Pancreas (tissue), 10 donors: ENCODE measurements at regions not wholly inside any gene's neighbourhood (a gene's known extent, or its start where the extent isn't known, plus 50 kb on each side); places are given as distances from the start of the nearest gene placed in this dataset.

Source experiments
- ATAC-seq, 4 donors: fragments of 200-7000 bp; cut with Tn5 transposase; one replicate each; pipeline versions ENCODE4 v1.8.0 to v1.9.1; 2020; ENCODE audit warnings: mild to moderate bottlenecking in 4 of 4, moderate library complexity in 4 of 4
- DNase-seq, 6 donors: peaks; one replicate each; pipeline ENCODE4 v3.0.0-alpha.2; 2020
- FAIRE-seq: peaks from 2 replicates; lab custom pipeline; 2012; peaks lifted over from hg19 to GRCh38; lab: Jason Lieb, UNC
- H3K27ac ChIP-seq, 4 donors: fragments of 200-600 bp; sonication (generic); 1 replicate in 3 of 4; 2 replicates in 1 of 4; pipeline versions ENCODE4 v1.5.0 to v1.8.0; 2020
- H3K27me3 ChIP-seq, 4 donors: fragments of 200-600 bp; one replicate each; pipeline ENCODE4 v1.8.0; 2021
- H3K36me3 ChIP-seq, 3 donors: fragments of 200-600 bp; sonication (generic) in 1 of 3; one replicate each; pipeline versions ENCODE4 v1.5.0 to v1.8.0; 2020 to 2021
- H3K4me1 ChIP-seq, 3 donors: fragments of 200-600 bp; one replicate each; pipeline ENCODE4 v1.8.0; 2021
- H3K4me3 ChIP-seq, 4 donors: fragments of 200-600 bp; sonication (generic) in 2 of 4; one replicate each; pipeline versions ENCODE4 v1.5.0 to v1.8.0; 2020 to 2021
- H3K9me3 ChIP-seq, 4 donors: fragments of 200-600 bp; one replicate each; pipeline ENCODE4 v1.8.0; 2021
- CTCF ChIP-seq, 4 donors: fragments of 200-600 bp; sonication (generic) in 3 of 4; IDR thresholded peaks; one replicate each; pipeline versions ENCODE4 v1.5.0 to v1.8.0; 2021; ENCODE audit warnings: antibody characterized with exemption in 4 of 4
- WGBS, 2 donors: extraction: QIAGEN DNeasy Blood & Tissue Kit; methylation state at CpG; one replicate each; pipeline ENCODE4 v1.1.7; 2013; 5-methylcytosine and 5-hydroxymethylcytosine counted together
- intact Hi-C, 3 donors: fragments of 100-400 bp; cut with DNase I; formaldehyde crosslinking; loops; one replicate each; pipeline versions ENCODE4 v1.11.1 to v1.14.2; 2022
- donor health status: healthy with polysubstance abuse.
- donor health status: DM: no; HTN: no; CAD: no; lungs with moderate emphysema.
- donor health status: DM: no; HTN: no; CAD: no.
- donor health status: control.
- donor health status: control.
- donor health status: Bipolar disorder and iron deficiency.
- donor health status: DM: yes; HTN: yes; CAD: no.
- donor health status: DM: no; HTN: no; CAD: no.
- donor health status: DM: no; HTN: no; CAD: no.
- donor health status: DM: yes; HTN: yes; CAD: no.

GRCh38 chr5:163373436-163374084 is 63.8 kb upstream of the CCNG1 start:
- DNase-seq (no peak), FAIRE-seq (peak; percentile 9), ATAC-seq (peak in 3 of 4 donors; percentile 15 to 29 (median 29))
- Histone ChIP-seq H3K36me3 (no peaks in the 10 kb centered on the region), H3K27me3 (no peaks in the 10 kb centered on the region), H3K4me1 (no peaks in the 10 kb centered on the region), H3K9me3 (no peaks in the 10 kb centered on the region), H3K27ac (no peak overlapping the region), H3K4me3 (no peak overlapping the region)
- intact Hi-C loops = no loop called here
- TF ChIP-seq CTCF (IDR thresholded peaks at IDR 0.05) = no peak
- WGBS, 2 donors = 60 to 63% methylated on average over 2 of the region's 2 CpGs

- Histone ChIP-seq H3K4me1 (peaks cover 0 to 7% (median 0%) of the 10 kb centered on the region in 3 donors), H3K9me3 (no peaks in the 10 kb centered on the region), H3K36me3 (no peaks in the 10 kb centered on the region), H3K27ac (no peak overlapping the region), H3K27me3 (no peaks in the 10 kb centered on the region), H3K4me3 (no peak overlapping the region)
- intact Hi-C loops = no loop called here
- DNase-seq (no peak), ATAC-seq (no peak), FAIRE-seq (no peak)
- TF ChIP-seq CTCF (IDR thresholded peaks at IDR 0.05) = no peak
- 87 to 94% methylated on average over 6 of the region's 6 CpGs for WGBS, 2 donors
Measured at GRCh38 chr5:163377982-163378381, 59.4 kb upstream of the CCNG1 start.

GRCh38 chr5:163379298-163380155 is 57.9 kb upstream of the CCNG1 start:
- Histone ChIP-seq H3K4me1 (peaks cover 0 to 7% (median 0%) of the 10 kb centered on the region in 3 donors), H3K36me3 (no peaks in the 10 kb centered on the region), H3K9me3 (no peaks in the 10 kb centered on the region), H3K4me3 (no peak overlapping the region), H3K27ac (no peak overlapping the region), H3K27me3 (no peaks in the 10 kb centered on the region)
- FAIRE-seq (no peak), DNase-seq (peak in 2 of 6 donors; percentile 16 to 26), ATAC-seq (peak; percentile 95 to 96 (median 95))
- intact Hi-C loops = no loop called here
- WGBS, 2 donors = 59 to 69% methylated on average over 7 of the region's 7 CpGs
- no peak for TF ChIP-seq CTCF (IDR thresholded peaks at IDR 0.05)

GRCh38 chr5:163381832-163382231 is 55.6 kb upstream of the CCNG1 start:
- H3K9me3 ChIP-seq = no peaks in the 10 kb centered on the region
- TF ChIP-seq CTCF (IDR thresholded peaks at IDR 0.05) = no peak
- no peaks in the 10 kb centered on the region for H3K36me3 ChIP-seq
- H3K27ac ChIP-seq = no peak overlapping the region
- intact Hi-C loops = no loop called here
- ATAC-seq (no peak), DNase-seq (no peak), FAIRE-seq (no peak)
- H3K27me3 ChIP-seq = no peaks in the 10 kb centered on the region
- WGBS, 2 donors = 88% methylated on average over 3 of the region's 3 CpGs
- peaks cover 0 to 7% (median 5%) of the 10 kb centered on the region in 3 donors for H3K4me1 ChIP-seq
- H3K4me3 ChIP-seq = no peak overlapping the region
